K562 (cell line): ENCODE measurements at regions not wholly inside any gene's neighbourhood (a gene's known extent, or its start where the extent isn't known, plus 50 kb on each side); places are given as distances from the start of the nearest gene placed in this dataset.

ENCODE experiments used
- ATAC-seq: fragments of 200-7000 bp; cut with Tn5 transposase; 3 replicates; pipeline ENCODE4 v1.9.1; 2020; ENCODE audit warnings: moderate library complexity
- BruUV-seq: library from RNA; stranded (reverse); fragments of 400-500 nt; replicated peaks from 2 replicates; lab custom pipeline; 2021; lab: Mats Ljungman, UMichigan
- CTCF ChIA-PET: fragments of 300-600 bp; formaldehyde crosslinking; extraction: SDS; loops from one replicate; lab custom pipeline; 2021; ENCODE audit warnings: low intra/inter-chr PET ratio; lab: Yijun Ruan, JAX
- POLR2A ChIA-PET: fragments of 300-600, 350-650 bp; sonication (Branson Sonifier 250); formaldehyde crosslinking; extraction: SDS; loops from one replicate; lab custom pipeline; 2021; ENCODE audit warnings: antibody characterized with exemption, inconsistent platforms; lab: Yijun Ruan, JAX
- DNase-seq, 4 experiments: peaks; one replicate each; pipeline versions ENCODE4 v3.0.0 to v3.0.0-alpha.2; 2011 to 2018; ENCODE audit warnings: low spot score in 3 of 4, mixed read lengths in 3 of 4; ENCODE audit errors: extremely low read depth in 1 of 4
- FAIRE-seq: peaks from 2 replicates; lab custom pipeline; 2011; peaks lifted over from hg19 to GRCh38; lab: Jason Lieb, UNC
- H2AFZ ChIP-seq: 2 replicates; pipeline ENCODE4 v1.6.0; 2011; ENCODE audit warnings: low read depth, low read length, control low read depth, inconsistent platforms
- H3K27ac ChIP-seq: fragments of 200-600 bp; 3 replicates; pipeline ENCODE4 v1.8.0; 2011; ENCODE audit warnings: low read depth, mild to moderate bottlenecking, control low read depth, inconsistent platforms, low read length, moderate library complexity, mixed read lengths; ENCODE audit errors: extremely low read depth
- H3K27me3 ChIP-seq, 2 experiments: fragments of 300-600 bp in 1 of 2; 2 replicates in 1 of 2; 3 replicates in 1 of 2; pipeline versions ENCODE4 v1.6.0 to v1.8.0; 2011; ENCODE audit warnings: inconsistent platforms in 2 of 2, low read length in 2 of 2, mild to moderate bottlenecking in 1 of 2, mixed read lengths in 1 of 2, moderate library complexity in 1 of 2; ENCODE audit not compliant: control insufficient read depth in 2 of 2, insufficient read depth in 2 of 2
- H3K36me3 ChIP-seq: fragments of 300-600 bp; 3 replicates; pipeline ENCODE4 v1.8.0; 2011; ENCODE audit warnings: mild to moderate bottlenecking, low read length, inconsistent platforms; ENCODE audit not compliant: control insufficient read depth, insufficient read depth
- H3K4me1 ChIP-seq, 2 experiments: fragments of 200-600 bp in 1 of 2; replicated peaks in 1 of 2; 2 replicates in 1 of 2; 3 replicates in 1 of 2; pipeline versions ENCODE4 v1.5.1 to v1.8.0; 2011; ENCODE audit warnings: inconsistent platforms in 2 of 2, low read length in 2 of 2, mild to moderate bottlenecking in 1 of 2, mixed read lengths in 1 of 2, moderate library complexity in 1 of 2; ENCODE audit not compliant: control insufficient read depth in 2 of 2, insufficient read depth in 2 of 2
- H3K4me2 ChIP-seq: 2 replicates; pipeline ENCODE4 v1.6.1; 2011; ENCODE audit warnings: low read length, control low read depth, inconsistent platforms, mixed read lengths; ENCODE audit not compliant: insufficient read depth
- H3K4me3 ChIP-seq: fragments of 200-600 bp; sonication (generic), shearing (Covaris generic); 2 replicates; pipeline ENCODE4 v1.5.1; 2016; ENCODE audit warnings: control low read depth, inconsistent platforms
- H3K79me2 ChIP-seq: fragments of 200-600 bp; 3 replicates; pipeline ENCODE4 v1.8.0; 2011; ENCODE audit warnings: low read length, inconsistent platforms; ENCODE audit not compliant: control insufficient read depth, insufficient read depth
- H3K9ac ChIP-seq, 2 experiments: 2 replicates each; pipeline versions ENCODE4 v1.6.0 to v1.6.1; 2011; ENCODE audit warnings: low read depth in 2 of 2, low read length in 2 of 2, control low read depth in 1 of 2, inconsistent platforms in 1 of 2, mild to moderate bottlenecking in 1 of 2, mixed read lengths in 1 of 2; ENCODE audit not compliant: insufficient read depth in 1 of 2
- H3K9me1 ChIP-seq: one replicate; pipeline ENCODE4 v1.6.0; 2011; ENCODE audit warnings: inconsistent platforms, mild to moderate bottlenecking, low read length, moderate library complexity; ENCODE audit not compliant: control insufficient read depth, insufficient read depth
- H3K9me3 ChIP-seq: replicated peaks from 2 replicates; pipeline ENCODE4 v1.5.1; 2011; ENCODE audit warnings: low read depth, low read length, inconsistent platforms; ENCODE audit not compliant: control insufficient read depth, insufficient read depth
- H4K20me1 ChIP-seq: replicated peaks from 2 replicates; pipeline ENCODE4 v1.6.1; 2011; ENCODE audit warnings: low read length, inconsistent platforms, mixed read lengths; ENCODE audit not compliant: control insufficient read depth, insufficient read depth
- ARID1B ChIP-seq: fragments of 450-650 bp; IDR thresholded peaks from 2 replicates; pipeline ENCODE4 v1.6.1; 2016; ENCODE audit warnings: antibody characterized with exemption, mild to moderate bottlenecking, inconsistent platforms
- CBFA2T2 ChIP-seq: fragments of 450-650 bp; conservative IDR thresholded peaks from 2 replicates; pipeline ENCODE4 v1.6.1; 2017; ENCODE audit warnings: mild to moderate bottlenecking
- CBFA2T3 ChIP-seq: fragments of 450-650 bp; IDR thresholded peaks from 2 replicates; pipeline ENCODE4 v1.6.1; 2017
- FUS ChIP-seq: fragments of 200-400 bp; formaldehyde crosslinking; optimal IDR thresholded peaks from 2 replicates; pipeline ENCODE3; 2017; ENCODE audit warnings: low read depth, low read length
- NFIC ChIP-seq: fragments of 450-650 bp; IDR thresholded peaks from 2 replicates; pipeline ENCODE4 v1.6.1; 2017; ENCODE audit warnings: mild to moderate bottlenecking, inconsistent platforms
- NFIX ChIP-seq: fragments of 250-450 bp; sonication (Bioruptor Pico); IDR thresholded peaks from 2 replicates; pipeline ENCODE4 v1.4.0; 2020; ENCODE audit warnings: low read depth, mild to moderate bottlenecking, moderate library complexity
- RAD21 ChIP-seq, 2 experiments: fragments of 250-450 bp in 1 of 2; fragments of 450-650 bp in 1 of 2; sonication (Bioruptor Pico) in 1 of 2; formaldehyde crosslinking in 1 of 2; IDR thresholded peaks in 1 of 2; conservative IDR thresholded peaks in 1 of 2; 2 replicates each; pipeline versions ENCODE4 v1.4.0 to v1.8.0; 2020 to 2022; ENCODE audit warnings: mild to moderate bottlenecking in 2 of 2, moderate library complexity in 1 of 2
- SIN3B ChIP-seq: fragments of 450-650 bp; IDR thresholded peaks from 2 replicates; pipeline ENCODE4 v1.6.1; 2017; ENCODE audit warnings: low read depth, mild to moderate bottlenecking, moderate library complexity
- TAF9B ChIP-seq: fragments of 450-650 bp; IDR thresholded peaks from 2 replicates; pipeline ENCODE4 v1.6.1; 2018; ENCODE audit warnings: mild to moderate bottlenecking; ENCODE audit not compliant: partially characterized antibody
- TCF3 ChIP-seq: sonication (generic); formaldehyde crosslinking; IDR thresholded peaks from 2 replicates; pipeline ENCODE4 v1.4.0; 2020; ENCODE audit warnings: mild to moderate bottlenecking, missing genetic modification reagents
- ZNF134 ChIP-seq: fragments of 250-450 bp; sonication (Bioruptor Pico); conservative IDR thresholded peaks from 2 replicates; pipeline ENCODE4 v1.4.0; 2020
- ZNF561 ChIP-seq: fragments of 450-650 bp; formaldehyde crosslinking; conservative IDR thresholded peaks from 2 replicates; pipeline ENCODE4 v1.4.0; 2020; ENCODE audit warnings: mild to moderate bottlenecking, moderate library complexity
- WGBS: fragments of 100-300 bp; shearing (Covaris generic); methylation state at CpG from one replicate; pipeline ENCODE4 v1.1.6; 2016; ENCODE audit warnings: low coverage, mixed read lengths; ENCODE audit not compliant: insufficient coverage; ENCODE audit errors: missing lambda C conversion rate; 5-methylcytosine and 5-hydroxymethylcytosine counted together
- in situ Hi-C: fragments of 300-500 bp; cut with MboI; formaldehyde crosslinking; loops from 4 replicates; pipeline ENCODE4 v1.15.0; 2018; ENCODE audit warnings: inconsistent platforms, mixed read lengths
- intact Hi-C: fragments of 100-400 bp; cut with micrococcal nuclease; formaldehyde crosslinking; loops from 2 replicates; pipeline ENCODE4 v1.14.2; 2022
- TF ChIP-seq, protein P1 (sequence below): sonication (generic); IDR thresholded peaks from 2 replicates; pipeline ENCODE4 v1.6.1; 2016
- TF ChIP-seq, protein P2 (sequence below): sonication (generic); formaldehyde crosslinking; IDR thresholded peaks from 2 replicates; pipeline ENCODE4 v1.8.0; 2022; ENCODE audit warnings: missing genetic modification reagents, mild to moderate bottlenecking, moderate library complexity, borderline replicate concordance
- TF ChIP-seq, protein P3 (sequence below): IDR thresholded peaks from 3 replicates; pipeline ENCODE4 v1.6.1; 2011; ENCODE audit warnings: borderline replicate concordance, mild to moderate bottlenecking, moderate library complexity; ENCODE audit not compliant: insufficient read length; ENCODE audit errors: extremely low read depth

DNA sequence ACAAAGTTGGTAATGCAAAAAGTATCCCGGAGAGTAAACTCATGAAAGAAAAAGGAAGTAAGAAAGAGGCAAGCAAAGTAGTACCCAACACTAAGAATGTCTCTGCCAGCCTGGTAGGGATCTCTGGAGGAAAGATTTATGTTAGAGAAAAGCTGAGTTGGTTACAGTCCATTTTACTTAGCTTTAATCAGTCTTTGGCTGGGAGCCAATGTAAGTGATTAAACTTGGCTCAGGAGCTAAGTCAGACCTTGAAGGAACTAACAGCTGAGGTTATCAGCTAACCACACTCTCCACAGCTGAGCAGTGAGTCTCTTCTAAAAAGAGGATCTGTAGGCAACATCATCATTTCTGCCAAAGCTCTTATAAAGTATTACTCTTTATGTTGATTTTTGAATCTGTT, 148.0 kb downstream of the ANKRD7 start:
- Histone ChIP-seq H4K20me1 (no peaks in the 10 kb centered on the region), H3K9me3 (no peaks in the 10 kb centered on the region), H3K27me3 (no peaks in the 10 kb centered on the region), H3K79me2 (no peaks in the 10 kb centered on the region), H3K4me3 (no peak overlapping the region), H3K9ac (no peak overlapping the region), H2AFZ (no peak overlapping the region), H3K4me1 (no peaks in the 10 kb centered on the region), H3K36me3 (no peaks in the 10 kb centered on the region), H3K9me1 (no peaks in the 10 kb centered on the region), H3K27ac (no peak overlapping the region), H3K4me2 (no peak overlapping the region)
- POLR2A ChIA-PET: no interaction called here
- no TSS peak for BruUV-seq
- in situ Hi-C loops (no loop called here), intact Hi-C loops (no loop called here)
- TF ChIP-seq SIN3B (no peak), CBFA2T3 (peak; percentile 68), CBFA2T2 (peak; percentile 34; the same call in 1 of the 2 replicates), RAD21 (CRISPR knock-in tag; conservative IDR thresholded peaks at IDR 0.05 in 1 of 2, IDR thresholded peaks at IDR 0.05 in 1 of 2) (peak in 1 of 2 experiments; percentile 28; a peak in 1 of 4 replicates), TCF3 (CRISPR knock-in tag) (peak; percentile 79), FUS (no peak), ARID1B (peak; percentile 42; the same call in 1 of the 2 replicates), NFIC (peak; percentile 94), ZNF561 (CRISPR knock-in tag) (no peak), ZNF134 (no peak), TAF9B (peak; percentile 37), NFIX (peak; percentile 35; the same call in 1 of the 2 replicates)
- TF ChIP-seq, protein P1, sequence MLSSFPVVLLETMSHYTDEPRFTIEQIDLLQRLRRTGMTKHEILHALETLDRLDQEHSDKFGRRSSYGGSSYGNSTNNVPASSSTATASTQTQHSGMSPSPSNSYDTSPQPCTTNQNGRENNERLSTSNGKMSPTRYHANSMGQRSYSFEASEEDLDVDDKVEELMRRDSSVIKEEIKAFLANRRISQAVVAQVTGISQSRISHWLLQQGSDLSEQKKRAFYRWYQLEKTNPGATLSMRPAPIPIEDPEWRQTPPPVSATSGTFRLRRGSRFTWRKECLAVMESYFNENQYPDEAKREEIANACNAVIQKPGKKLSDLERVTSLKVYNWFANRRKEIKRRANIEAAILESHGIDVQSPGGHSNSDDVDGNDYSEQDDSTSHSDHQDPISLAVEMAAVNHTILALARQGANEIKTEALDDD: peak; percentile 85
- TF ChIP-seq, protein P2, sequence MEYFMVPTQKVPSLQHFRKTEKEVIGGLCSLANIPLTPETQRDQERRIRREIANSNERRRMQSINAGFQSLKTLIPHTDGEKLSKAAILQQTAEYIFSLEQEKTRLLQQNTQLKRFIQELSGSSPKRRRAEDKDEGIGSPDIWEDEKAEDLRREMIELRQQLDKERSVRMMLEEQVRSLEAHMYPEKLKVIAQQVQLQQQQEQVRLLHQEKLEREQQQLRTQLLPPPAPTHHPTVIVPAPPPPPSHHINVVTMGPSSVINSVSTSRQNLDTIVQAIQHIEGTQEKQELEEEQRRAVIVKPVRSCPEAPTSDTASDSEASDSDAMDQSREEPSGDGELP: peak; percentile 77; the same call in 1 of the 2 replicates
- TF ChIP-seq, protein P3, sequence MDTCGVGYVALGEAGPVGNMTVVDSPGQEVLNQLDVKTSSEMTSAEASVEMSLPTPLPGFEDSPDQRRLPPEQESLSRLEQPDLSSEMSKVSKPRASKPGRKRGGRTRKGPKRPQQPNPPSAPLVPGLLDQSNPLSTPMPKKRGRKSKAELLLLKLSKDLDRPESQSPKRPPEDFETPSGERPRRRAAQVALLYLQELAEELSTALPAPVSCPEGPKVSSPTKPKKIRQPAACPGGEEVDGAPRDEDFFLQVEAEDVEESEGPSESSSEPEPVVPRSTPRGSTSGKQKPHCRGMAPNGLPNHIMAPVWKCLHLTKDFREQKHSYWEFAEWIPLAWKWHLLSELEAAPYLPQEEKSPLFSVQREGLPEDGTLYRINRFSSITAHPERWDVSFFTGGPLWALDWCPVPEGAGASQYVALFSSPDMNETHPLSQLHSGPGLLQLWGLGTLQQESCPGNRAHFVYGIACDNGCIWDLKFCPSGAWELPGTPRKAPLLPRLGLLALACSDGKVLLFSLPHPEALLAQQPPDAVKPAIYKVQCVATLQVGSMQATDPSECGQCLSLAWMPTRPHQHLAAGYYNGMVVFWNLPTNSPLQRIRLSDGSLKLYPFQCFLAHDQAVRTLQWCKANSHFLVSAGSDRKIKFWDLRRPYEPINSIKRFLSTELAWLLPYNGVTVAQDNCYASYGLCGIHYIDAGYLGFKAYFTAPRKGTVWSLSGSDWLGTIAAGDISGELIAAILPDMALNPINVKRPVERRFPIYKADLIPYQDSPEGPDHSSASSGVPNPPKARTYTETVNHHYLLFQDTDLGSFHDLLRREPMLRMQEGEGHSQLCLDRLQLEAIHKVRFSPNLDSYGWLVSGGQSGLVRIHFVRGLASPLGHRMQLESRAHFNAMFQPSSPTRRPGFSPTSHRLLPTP: no peak
- DNase-seq (peak; percentile 9 to 66 (median 20)), FAIRE-seq (no peak), ATAC-seq (peak; percentile 61; the same call in 2 of the 3 replicates)
- CTCF ChIA-PET: no interaction called here
- 8% methylated on average over 1 of the region's 1 CpG for WGBS
